ENCODE measurements at regions not wholly inside any gene's neighbourhood (a gene's known extent, or its start where the extent isn't known, plus 50 kb on each side); places are given as distances from the start of the nearest gene placed in this dataset.

DNA sequence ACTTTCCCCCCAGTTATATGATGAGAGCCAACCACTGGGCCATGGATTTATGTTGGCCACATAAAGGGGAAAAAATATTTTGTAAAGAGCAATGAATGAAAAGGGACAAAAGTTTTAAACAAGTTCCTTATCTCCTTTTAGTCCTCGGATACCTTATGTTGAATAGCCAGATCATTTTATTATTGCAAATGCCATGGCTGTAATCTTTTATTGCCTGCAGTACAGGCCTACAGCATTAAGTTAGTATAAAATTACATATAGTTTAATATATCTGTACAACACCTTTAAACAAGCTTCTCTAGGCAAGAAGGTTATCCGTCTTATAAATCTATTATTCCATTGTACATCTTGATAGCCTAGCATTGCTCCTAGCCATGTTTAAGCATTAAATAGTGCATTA, 93.9 kb upstream of the SLC35B3 start:
- TF ChIP-seq, protein P1, sequence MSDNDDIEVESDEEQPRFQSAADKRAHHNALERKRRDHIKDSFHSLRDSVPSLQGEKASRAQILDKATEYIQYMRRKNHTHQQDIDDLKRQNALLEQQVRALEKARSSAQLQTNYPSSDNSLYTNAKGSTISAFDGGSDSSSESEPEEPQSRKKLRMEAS (IDR thresholded peaks at IDR 0.05): no peak
- TF ChIP-seq RAD21 (IDR thresholded peaks at IDR 0.05; ENCODE audit: low read depth) (no peak), CREB1 (IDR thresholded peaks at IDR 0.05; ENCODE audit: low read depth) (no peak)
- TF ChIP-seq, protein P2, sequence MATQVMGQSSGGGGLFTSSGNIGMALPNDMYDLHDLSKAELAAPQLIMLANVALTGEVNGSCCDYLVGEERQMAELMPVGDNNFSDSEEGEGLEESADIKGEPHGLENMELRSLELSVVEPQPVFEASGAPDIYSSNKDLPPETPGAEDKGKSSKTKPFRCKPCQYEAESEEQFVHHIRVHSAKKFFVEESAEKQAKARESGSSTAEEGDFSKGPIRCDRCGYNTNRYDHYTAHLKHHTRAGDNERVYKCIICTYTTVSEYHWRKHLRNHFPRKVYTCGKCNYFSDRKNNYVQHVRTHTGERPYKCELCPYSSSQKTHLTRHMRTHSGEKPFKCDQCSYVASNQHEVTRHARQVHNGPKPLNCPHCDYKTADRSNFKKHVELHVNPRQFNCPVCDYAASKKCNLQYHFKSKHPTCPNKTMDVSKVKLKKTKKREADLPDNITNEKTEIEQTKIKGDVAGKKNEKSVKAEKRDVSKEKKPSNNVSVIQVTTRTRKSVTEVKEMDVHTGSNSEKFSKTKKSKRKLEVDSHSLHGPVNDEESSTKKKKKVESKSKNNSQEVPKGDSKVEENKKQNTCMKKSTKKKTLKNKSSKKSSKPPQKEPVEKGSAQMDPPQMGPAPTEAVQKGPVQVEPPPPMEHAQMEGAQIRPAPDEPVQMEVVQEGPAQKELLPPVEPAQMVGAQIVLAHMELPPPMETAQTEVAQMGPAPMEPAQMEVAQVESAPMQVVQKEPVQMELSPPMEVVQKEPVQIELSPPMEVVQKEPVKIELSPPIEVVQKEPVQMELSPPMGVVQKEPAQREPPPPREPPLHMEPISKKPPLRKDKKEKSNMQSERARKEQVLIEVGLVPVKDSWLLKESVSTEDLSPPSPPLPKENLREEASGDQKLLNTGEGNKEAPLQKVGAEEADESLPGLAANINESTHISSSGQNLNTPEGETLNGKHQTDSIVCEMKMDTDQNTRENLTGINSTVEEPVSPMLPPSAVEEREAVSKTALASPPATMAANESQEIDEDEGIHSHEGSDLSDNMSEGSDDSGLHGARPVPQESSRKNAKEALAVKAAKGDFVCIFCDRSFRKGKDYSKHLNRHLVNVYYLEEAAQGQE (IDR thresholded peaks at IDR 0.05; ENCODE audit: low read depth): no peak

All from Ishikawa (cell line).